Endometrium (tissue), 2 donors: ENCODE measurements at regions not wholly inside any gene's neighbourhood (a gene's known extent, or its start where the extent isn't known, plus 50 kb on each side); places are given as distances from the start of the nearest gene placed in this dataset.
"Not testable (repeated sequence)": the region's sequence is repeated elsewhere in the genome, so short reads cannot be mapped to it uniquely, and the experiment has no call there.

ENCODE experiments used
- FAIRE-seq: peaks from 2 replicates; lab custom pipeline; 2012; peaks lifted over from hg19 to GRCh38; lab: Jason Lieb, UNC
- donor health status: control.
- donor health status: control.

DNA sequence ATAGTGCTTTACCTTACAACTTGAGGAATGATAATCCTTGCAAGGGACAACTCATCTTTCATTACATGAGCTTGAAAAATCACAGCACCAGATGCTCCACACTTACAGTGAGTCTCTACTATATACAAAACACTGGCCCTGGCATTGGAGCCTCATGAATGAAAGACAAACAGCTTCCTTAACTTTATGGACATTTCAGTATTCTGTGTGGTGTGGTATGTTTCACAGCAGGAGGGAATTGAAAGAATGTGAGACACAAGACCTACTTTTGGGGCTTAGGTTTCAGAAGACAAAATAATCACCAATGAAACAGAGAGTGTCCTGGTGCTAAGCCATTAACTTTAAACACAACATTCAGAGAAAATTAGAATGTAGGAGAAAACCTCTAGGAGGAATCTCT is 1249.6 kb downstream of the XPNPEP1 start:
- FAIRE-seq: no peak

DNA sequence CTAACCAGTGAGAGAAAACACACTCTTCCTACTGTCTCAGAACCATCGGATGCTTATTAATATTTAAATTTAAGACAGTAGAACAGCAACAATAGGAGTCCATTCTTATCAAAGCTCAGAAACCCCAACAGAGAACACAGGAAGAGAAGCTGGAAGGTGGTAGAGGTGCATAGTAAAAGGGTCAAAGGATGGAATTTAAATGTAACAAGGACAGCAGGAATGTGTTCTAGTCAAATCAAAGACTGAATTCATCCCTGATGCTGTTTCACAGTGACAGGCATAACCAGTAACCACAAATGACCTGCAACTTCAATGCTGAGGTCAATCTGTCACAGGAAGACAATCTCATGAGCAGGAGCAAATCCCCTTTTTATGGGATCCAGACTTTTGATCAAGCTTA is 1259.7 kb downstream of the XPNPEP1 start:
- no peak for FAIRE-seq

DNA sequence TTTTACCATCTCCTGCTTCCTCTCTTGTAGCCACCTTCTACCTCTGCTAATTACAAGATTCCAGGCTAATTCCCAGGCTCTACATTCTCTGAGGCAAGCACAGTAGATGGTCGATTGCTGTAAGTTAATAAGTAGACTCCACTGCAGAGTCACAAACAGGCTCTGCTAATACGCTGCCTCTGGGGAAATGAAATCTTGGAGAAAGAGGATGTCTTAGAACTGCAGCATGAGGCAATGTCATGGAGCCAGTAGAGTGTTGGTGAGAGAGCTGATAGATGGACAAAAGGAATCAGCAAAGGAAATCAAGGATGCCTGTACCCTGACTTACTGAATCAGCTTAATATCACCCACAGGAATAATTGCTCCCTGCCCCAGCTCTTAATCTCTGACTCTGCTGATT is 1260.3 kb downstream of the XPNPEP1 start:
- no peak for FAIRE-seq

DNA sequence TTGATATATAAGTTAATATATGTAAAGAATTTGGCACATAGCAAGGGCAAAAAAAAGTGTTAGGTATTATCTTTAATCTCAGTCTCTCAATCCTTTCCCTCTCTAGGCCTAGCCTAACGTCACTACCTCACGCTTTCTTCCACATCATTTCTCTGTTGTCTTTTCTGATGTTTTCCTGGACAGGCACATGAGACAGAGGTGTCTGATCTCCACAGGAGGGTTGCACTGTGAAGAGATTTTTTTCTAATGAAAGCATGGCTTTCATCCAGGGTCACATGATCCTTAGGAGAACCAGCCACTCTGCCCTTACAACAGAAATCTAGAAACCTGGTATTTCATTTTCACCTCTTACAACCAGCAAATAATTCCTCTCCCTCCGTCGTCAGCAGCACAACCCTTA is 1268.3 kb downstream of the XPNPEP1 start:
- FAIRE-seq: no peak

DNA sequence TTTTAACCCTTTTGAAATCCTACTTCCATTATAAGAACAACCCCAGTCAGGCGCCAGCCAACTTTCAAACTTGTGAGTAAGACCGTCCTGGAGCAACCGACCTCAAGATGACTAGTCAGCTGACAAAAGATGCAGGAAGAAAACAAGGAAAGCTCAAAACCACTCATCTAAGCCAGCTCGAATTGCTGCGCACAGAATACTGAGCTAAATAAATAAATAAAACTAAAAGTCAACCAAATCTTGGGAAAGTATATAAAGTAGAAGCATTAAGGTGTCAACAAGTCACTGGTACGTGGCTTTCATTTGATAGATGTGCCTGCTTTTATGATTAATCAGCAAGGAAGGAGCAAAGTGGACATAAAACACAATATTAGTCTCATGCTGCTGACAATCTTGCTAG is 1269.8 kb downstream of the XPNPEP1 start:
- FAIRE-seq: no peak

DNA sequence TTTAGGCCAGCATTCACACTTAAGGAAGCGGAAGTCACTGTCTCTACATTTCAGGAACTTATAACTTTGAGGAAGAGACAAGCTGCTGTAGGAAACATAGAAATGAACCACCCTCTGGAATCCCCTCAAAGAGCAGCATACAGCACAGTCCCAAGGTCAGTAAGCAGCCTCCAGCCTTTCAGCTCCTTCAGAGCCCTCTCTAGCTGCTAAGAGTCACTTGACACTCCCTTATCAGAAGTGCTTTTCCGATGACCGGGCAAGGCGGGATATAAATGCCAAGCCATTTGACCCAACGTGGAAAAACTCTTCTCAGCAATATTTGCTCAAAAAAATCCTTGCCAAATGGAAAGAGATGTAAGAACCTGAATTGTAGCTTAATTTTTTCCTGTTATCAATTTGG is 1284.3 kb downstream of the XPNPEP1 start:
- FAIRE-seq: no peak

DNA sequence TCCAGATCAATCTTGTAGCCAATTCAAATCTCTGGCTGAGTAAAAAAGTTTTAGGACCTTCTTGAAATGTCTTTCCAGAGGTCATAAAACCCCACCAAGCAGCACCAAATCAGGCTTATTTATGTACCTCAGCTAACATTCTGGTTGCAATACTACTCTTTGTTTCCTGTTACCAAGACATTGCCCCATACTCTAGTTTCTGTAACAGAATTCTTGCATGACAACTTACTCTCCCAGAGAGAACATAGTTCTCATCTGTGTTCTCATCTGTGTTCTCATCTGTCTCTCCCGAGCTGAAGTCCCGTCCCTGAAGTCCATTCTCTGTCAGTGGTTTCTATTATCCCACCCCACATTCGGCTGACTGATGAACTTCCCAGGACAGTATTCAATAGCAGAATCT is 1285.1 kb downstream of the XPNPEP1 start:
- FAIRE-seq: no peak

DNA sequence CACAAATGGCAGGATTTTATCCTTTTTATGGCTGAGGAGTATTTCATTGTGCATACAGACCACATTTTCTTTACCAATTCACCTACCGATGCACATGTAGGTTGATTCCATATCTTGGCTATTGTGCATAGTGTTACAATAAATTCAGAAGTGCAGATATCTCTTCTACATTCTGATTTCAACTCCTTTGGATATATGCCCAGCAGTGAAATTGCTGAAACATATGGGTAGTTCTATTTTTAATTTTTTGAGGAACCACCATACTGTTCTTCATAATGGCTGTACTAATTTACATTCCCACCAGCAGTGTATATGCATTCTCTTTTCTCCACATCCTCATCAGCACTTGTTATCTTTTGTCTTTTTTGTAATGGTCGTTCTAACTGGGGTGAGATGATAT is 1290.3 kb downstream of the XPNPEP1 start:
- no peak for FAIRE-seq

DNA sequence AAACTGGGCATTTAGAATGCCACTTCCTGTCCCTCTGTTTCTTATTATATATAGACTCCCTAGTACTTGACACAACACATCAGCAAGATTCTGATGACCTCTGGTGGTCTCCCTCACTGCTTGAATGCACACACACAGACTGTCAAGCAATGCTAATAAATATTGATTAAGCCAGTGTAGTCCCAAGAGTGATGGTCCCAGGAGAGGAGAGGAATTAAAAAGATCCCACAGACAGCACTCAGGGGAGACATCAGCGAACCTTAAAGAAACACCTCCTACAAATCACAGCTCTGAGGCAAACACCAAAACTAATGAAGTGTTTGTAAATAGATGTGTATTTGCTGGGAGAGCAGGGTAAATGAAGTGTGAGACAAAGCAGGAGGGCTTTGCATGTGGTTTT is 1291.2 kb downstream of the XPNPEP1 start:
- no peak for FAIRE-seq

DNA sequence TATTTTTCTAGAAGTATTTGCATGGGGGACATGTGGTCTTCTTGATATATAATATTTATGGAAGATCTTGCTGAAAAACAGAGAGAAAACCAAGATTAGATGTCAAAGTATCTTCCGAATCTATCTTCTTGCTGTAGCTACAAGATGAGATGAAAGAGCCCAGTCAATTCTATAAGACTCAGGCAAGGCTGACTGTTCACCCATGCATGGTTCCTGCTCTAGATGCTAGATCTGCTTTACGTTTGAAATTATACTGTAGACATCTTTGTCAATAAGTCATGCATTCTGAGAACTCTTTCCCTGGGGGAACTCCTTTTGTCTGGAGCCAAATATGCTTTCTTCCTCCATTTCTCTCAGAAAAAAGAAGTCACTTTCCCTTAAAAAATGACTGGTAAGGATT is 1292.0 kb downstream of the XPNPEP1 start:
- FAIRE-seq: no peak

DNA sequence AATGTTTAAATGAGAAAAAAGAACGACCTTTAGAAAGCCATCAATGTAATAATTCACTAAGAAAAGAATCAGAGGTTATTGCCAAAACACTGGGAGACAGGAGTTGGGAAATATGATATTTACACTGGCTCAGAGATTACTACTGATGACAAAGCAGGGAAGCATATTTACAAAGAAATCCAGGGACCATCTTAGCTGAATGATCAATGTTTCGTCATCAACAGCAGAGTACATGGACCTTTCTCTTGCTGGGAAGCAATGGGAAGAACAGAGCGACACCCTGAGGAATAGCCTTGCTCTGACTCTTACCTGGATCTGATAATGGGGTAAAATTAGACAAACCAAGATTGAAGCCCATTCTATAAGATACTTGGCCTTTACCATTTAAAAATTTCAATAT is 1293.5 kb downstream of the XPNPEP1 start:
- FAIRE-seq: no peak

DNA sequence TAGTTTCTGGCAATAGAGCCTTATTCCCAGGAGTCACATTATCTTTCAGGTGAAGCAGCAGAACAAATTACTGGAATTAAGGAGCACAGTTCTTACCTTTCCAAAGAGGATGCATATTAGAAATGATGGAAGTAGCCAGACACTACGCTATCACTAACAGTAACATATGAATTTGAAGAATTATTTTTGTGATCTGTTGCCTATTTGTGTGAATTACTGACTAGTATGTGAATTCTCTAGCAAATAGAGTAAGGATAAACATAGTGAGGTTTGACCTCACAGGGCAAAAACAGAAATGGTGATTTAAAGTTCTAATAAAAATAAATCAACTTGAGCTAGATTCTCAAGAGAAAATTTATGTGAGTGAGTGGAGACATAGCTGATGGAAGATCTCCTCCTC is 1299.3 kb downstream of the XPNPEP1 start:
- FAIRE-seq: no peak

DNA sequence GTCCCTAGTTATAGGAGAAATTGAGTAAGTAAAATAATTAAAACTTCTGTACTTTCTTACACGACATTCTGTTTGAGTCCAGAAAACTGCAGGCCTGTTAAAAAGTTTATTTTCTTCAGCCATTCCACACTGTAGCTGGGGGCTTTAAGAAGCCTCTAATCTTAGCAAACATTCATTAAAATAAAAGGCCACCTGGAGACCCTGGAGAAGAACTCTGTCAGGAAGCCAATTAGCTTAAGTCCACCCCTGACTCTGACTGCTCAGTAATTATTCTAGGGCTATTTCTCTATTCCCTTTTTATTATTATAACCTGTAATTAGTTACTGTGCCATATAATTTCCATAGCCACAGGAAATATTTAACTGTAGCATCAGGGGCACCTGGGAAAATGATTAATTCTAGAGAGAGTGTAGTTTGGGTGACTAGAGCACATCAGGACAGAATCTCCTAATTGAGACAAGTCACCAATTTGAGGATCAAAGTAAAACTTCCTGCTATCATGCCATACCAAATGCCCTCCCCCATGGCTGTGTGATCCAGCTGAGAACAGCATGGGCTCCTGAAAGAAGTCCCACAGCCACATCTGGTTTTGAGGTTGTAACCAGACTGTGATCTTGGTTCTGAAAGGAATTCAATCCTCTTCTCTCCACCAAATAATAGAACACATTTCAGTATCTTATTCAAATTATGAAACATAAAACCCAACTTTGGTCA is 1302.3 kb downstream of the XPNPEP1 start:
- no peak for FAIRE-seq

DNA sequence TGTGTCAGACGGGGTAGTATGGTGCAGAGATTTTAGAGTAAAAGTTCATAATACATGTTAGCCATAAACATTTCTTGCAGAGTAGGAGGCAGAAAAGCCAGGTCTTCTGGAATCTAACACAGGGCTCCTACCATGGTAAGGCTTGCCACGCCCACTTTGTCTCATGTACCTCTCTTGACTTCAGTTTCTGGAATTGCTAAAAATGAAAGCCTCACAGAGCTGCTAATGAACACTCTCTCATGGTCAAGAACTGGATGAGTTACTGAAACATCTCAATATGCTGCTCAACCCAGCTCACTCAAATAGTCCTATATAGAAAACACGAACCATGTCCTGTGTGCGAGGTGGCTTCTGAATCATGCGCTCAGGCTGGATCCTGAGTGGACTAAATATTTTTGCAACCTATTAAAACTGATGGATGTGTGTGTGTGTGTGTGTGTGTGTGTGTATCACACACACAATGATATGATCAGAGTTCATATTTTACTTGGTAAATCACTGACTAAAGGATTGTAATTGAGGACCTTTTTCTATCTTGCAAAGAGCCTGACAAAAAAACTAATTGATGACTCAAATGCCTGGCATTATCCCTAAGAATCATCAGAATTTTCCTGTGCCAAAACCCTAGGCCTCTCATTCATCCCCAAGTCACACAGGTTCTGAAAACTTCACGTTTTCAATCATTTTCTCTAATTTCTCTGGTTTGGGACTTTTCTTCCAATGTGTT is 1306.6 kb downstream of the XPNPEP1 start:
- no peak for FAIRE-seq

DNA sequence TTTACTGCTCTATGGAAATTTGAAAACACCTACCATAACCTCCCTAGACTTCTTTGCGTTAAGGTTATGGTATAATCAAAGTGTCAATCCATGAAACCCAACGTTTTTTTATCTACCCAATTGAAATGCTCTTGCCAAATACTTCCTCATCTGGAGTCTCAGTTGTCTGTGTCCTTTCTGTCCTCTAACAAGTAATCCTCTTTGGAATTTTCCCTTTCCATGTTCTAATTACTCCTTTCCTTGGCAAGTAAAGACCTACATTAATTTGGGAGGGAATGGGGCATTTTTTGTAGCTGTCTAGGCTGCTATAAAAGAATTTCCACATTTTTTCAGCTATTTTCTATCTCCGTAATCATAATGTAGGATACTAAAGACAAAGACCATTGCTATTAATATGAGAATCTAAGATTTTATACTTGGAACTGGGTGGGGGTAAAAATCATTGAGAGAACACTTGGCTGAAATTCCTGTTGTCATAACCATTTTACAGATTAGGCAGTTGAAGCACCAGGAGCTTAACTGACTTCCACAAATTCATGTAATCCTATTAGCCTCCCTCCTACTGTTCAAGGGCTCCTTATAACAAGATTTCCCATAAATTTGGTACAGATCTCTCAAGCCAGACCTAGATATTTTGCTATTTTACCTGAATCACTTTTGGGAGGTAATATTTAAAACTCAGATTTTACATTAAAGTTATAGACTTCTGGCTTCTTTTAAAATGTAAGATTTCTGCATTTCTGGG is 1307.6 kb downstream of the XPNPEP1 start:
- no peak for FAIRE-seq

DNA sequence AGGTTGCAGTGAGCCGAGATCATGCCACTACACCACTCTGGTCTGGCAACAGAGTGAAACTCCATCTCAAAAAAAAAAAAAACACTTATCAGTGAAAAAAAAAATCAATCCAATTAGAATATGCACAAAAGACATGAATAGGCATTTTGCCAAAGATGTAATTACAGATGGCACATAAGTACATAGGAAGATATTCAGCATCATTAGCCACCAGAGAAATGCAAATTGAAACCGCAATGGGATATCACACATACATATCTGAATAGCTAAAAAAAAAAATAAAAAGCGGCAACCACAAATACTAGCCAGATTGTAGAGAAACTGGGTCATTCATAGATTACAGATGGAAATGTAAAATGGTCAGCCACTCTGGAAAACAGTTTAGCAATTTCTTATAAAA is 1310.8 kb downstream of the XPNPEP1 start:
- no peak for FAIRE-seq

DNA sequence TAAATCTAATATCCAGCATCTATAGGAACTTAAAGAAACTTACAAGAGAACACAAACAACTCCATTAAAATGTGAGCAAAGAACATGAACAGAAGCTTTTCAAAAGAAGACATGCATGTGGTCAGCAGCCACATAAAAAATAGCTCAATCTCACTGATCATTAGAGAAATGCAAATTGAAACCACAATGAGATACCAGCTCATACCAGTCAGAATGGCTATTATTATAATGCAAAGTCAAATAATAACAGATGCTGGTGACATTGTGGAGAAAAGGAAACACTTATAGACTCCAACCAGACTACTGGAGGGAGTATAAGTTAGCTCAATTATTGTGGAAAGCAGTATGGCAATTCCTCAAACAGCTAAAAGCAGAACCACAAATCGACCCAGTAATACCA is 1314.5 kb downstream of the XPNPEP1 start:
- no peak for FAIRE-seq

DNA sequence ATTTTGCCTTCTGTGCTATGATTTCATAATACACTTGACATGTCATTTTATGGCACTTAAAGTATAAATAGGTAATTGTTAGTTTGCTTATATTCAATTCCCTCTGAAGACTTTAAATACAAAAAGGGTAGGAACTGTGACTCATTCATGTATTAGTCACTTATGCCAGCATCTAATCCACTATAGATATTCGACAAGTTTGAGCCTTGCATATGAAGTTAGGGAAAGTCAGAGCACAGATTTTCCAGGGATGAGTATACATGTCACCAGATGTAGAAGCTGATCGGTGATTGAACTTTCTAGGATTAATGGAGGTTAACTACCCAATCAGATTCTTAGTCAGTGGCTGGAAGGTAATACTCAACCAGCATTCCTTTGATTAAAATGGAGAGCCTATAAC is 1321.5 kb downstream of the XPNPEP1 start:
- no peak for FAIRE-seq

DNA sequence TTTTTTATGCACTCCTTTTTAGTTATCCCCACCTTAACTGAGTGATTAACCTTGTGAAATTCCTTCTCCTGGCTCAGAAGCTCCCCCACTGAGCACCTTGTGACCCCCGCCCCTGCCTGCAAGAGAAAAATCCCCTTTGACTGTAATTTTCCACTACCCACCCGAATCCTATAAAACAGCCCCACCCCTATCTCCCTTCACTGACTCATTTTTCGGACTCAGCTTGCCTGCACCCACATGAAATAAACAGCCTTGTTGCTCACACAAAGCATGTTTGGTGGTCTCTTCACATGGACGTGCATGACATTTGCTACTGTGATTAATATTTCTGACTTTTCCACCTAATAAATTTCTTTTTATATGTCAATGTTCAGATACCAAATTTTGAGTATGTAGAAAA is 1322.8 kb downstream of the XPNPEP1 start:
- FAIRE-seq: not testable (repeated sequence)

DNA sequence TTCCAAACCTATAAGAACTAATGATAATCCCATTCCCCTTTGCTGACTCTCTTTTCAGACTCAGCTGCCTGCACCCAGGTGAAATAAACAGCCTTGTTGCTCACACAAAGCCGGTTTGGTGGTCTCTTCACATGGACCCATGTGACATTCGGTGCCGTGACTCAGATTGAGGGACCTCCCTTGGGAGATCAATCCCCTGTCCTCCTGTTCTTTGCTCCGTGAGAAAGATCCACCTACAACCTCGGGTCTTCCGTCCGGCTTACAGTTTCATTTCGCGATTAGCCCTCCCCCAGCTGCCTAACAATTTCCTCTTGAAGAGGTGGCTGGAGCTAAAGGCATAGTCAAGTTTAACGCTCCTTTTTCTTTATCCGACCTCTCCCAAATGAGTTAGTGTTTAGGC is 1324.0 kb downstream of the XPNPEP1 start:
- not testable (repeated sequence) for FAIRE-seq

DNA sequence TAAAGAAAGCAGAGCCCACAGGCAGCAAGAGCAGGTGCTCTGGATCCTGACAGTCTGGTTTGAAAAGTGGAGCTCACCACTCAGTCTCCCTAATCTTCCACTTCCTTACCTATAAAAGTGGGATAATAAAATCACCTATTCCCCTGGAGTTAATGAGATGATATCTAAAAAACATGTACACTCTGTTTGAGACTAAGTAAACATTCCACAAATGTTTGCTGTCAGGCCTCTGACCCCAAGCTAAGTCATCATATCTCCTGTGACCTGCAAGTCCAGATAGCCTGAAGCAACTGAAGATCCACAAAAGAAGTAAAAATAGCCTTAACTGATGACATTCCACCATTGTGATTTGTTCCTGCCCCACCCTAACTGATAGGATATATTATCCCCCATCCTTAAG is 1324.5 kb downstream of the XPNPEP1 start:
- FAIRE-seq: no peak

DNA sequence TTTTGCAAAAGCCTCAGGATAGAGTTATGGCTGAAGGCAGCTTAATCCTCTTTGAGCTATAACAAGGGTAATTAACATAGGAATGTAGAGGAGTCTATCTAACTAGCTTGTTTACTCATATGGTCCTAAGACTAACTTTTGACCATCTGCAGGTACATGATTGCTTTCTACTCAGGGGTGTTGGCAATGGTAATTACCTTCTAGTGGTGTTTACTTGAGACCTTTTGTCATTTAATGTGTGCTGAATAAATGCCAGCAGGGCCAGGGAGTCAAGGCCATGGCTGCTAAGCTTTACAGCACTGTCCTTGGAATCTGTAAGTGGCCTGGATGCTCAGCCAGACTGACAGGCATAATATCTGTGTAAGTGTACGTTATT is 1325.0 kb downstream of the XPNPEP1 start:
- FAIRE-seq: no peak

DNA sequence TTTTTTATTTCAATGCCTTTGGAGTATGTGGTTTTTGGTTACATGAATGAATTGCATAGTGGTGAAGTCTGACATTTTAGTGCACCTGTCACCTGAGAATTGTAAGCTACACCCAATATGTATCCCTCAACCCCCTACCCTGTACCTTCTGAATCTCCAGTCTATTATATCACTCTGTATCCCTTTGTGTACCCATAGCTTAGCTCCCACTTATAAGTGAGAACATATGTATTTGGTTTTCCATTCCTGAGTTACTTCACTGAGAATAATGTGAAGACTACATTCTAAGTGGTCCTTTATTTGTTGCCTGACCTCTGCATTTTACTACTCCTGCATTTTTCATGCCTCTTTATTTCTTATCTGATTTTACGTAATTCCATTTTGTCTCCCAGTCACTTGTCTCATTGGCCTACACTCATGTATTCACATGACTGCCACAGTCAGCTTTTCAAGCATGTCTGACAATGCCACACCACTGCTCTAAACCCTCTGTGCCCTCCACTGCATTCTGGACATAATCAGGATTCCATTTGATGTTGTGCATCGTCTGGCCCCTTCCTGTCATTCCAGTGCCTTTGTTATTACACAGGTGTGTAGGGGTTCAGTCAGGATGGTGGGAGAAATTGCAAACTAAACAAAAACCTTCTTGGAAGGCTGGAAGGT is 1325.5 kb downstream of the XPNPEP1 start:
- no peak for FAIRE-seq
